ENCODE measurements at regions not wholly inside any gene's neighbourhood (a gene's known extent, or its start where the extent isn't known, plus 50 kb on each side); places are given as distances from the start of the nearest gene placed in this dataset.
A peak's percentile ranks its signal among the peaks of the same experiment; 100 is the strongest.

GRCh38 chr11:62061356-62062222, 62.2 kb upstream of the INCENP start (continued):
- TF ChIP-seq RAD21 (CRISPR knock-in tag; conservative IDR thresholded peaks at IDR 0.05 in 1 of 2, IDR thresholded peaks at IDR 0.05 in 1 of 2) (peak in 1 of 2 experiments; percentile 37; a peak in 2 of 4 replicates), MAZ (CRISPR knock-in tag; conservative IDR thresholded peaks at IDR 0.05 in 1 of 2, IDR thresholded peaks at IDR 0.05 in 1 of 2) (0 out of 4 replicates have a peak, but pooled peaks of 1 of the 2 experiments have one; percentile 17), CHAMP1 (IDR thresholded peaks at IDR 0.05) (no peak), GTF3C2 (IDR thresholded peaks at IDR 0.05; ENCODE audit: borderline replicate concordance, extremely low read depth, insufficient read length) (no peak), PYGO2 (tag; IDR thresholded peaks at IDR 0.05) (no peak), TBL1XR1 (IDR thresholded peaks at IDR 0.05; ENCODE audit: low read length in 2 of 2) (no peak), HES1 (IDR thresholded peaks at IDR 0.05; ENCODE audit: low read depth) (no peak), ZNF586 (CRISPR knock-in tag; conservative IDR thresholded peaks at IDR 0.05) (no peak), ZNF584 (CRISPR knock-in tag; IDR thresholded peaks at IDR 0.05; ENCODE audit: low read depth) (no peak), ZNF445 (CRISPR knock-in tag; IDR thresholded peaks at IDR 0.05; ENCODE audit: low read depth) (no peak), SAFB (IDR thresholded peaks at IDR 0.05; ENCODE audit: borderline replicate concordance, low read depth, low read length) (no peak), FUS (optimal IDR thresholded peaks at IDR 0.05; ENCODE audit: low read depth, low read length) (no peak), POLR3A (IDR thresholded peaks at IDR 0.05; ENCODE audit: borderline replicate concordance, extremely low read depth, insufficient read depth, insufficient read length) (no peak), CBX3 (IDR thresholded peaks at IDR 0.05; ENCODE audit: borderline replicate concordance in 1 of 2, low read length in 2 of 2) (no peak), ZEB2 (IDR thresholded peaks at IDR 0.05) (peak; percentile 28; the same call in 1 of the 2 replicates), RFX5 (IDR thresholded peaks at IDR 0.05; ENCODE audit: low read depth, low read length) (no peak), GABPA (tag; conservative IDR thresholded peaks at IDR 0.05; ENCODE audit: low read depth) (no peak), MAX (CRISPR knock-in tag; IDR thresholded peaks at IDR 0.05) (no peak)
